ENCODE measurements at regions not wholly inside any gene's neighbourhood (a gene's known extent, or its start where the extent isn't known, plus 50 kb on each side); places are given as distances from the start of the nearest gene placed in this dataset.

GRCh38 chr4:144360146-144360793 lies 219.8 kb upstream of the GYPA start:
- H4K5ac ChIP-seq (ENCODE audit: insufficient read length, low read depth, low read length) = no peak overlapping the region
- WGBS, 2 experiments (ENCODE audit: extremely low coverage in 1 of 2, insufficient coverage in 1 of 2, insufficient read length in 1 of 2, insufficient replicate concordance in 2 of 2, low coverage in 1 of 2, low lambda C conversion rate in 2 of 2, missing lambda C conversion rate in 1 of 2) = 86% methylated on average over 3 of the region's 3 CpGs; no CpG with 5 or more reads in 1 of the 2 experiments
- POLR2A ChIA-PET (ENCODE audit: partially characterized antibody) = no interaction called here
- H3K4me1 ChIP-seq (replicated peaks in 1 of 4; ENCODE audit: control insufficient read depth in 3 of 4, insufficient read depth in 4 of 4, low read length in 3 of 4) = peaks cover 0 to 20% (median 12%) of the 10 kb centered on the region in 4 experiments; a peak in 5 of 7 replicates
- H3K18ac ChIP-seq (ENCODE audit: extremely low read depth, low read length) = no peak overlapping the region
- no peaks in the 10 kb centered on the region for H3K79me2 ChIP-seq (ENCODE audit: control insufficient read depth in 1 of 2, insufficient read depth in 2 of 2, low read length in 2 of 2)
- H3K36me3 ChIP-seq (ENCODE audit: control insufficient read depth in 2 of 4, insufficient read depth in 4 of 4, low read length in 3 of 4) = no peaks in the 10 kb centered on the region
- no peak overlapping the region for H3K23ac ChIP-seq (ENCODE audit: insufficient read length)
- no peak overlapping the region for H4K91ac ChIP-seq (replicated peaks; ENCODE audit: insufficient read length, low read length)
- no peak overlapping the region for H3K14ac ChIP-seq (ENCODE audit: insufficient read length)
- no peaks in the 10 kb centered on the region for H3K27me3 ChIP-seq (replicated peaks in 1 of 4; ENCODE audit: control insufficient read depth in 3 of 4, extremely low read depth in 1 of 4, insufficient read depth in 3 of 4, low read length in 3 of 4)
- H3K79me1 ChIP-seq (ENCODE audit: low read depth, low read length) = no peaks in the 10 kb centered on the region
- no peak overlapping the region for H3K27ac ChIP-seq (ENCODE audit: low read depth, low read length)
- H3K4ac ChIP-seq (replicated peaks; ENCODE audit: insufficient read length, low read depth, low read length) = no peak overlapping the region
- no peak overlapping the region for H4K8ac ChIP-seq (ENCODE audit: extremely low read depth, insufficient read depth, low read length)
- no peaks in the 10 kb centered on the region for H4K20me1 ChIP-seq (replicated peaks in 1 of 2; ENCODE audit: control insufficient read depth in 1 of 2, insufficient read depth in 2 of 2, low read length in 2 of 2)
- FAIRE-seq = no peak
- no peak overlapping the region for H2BK120ac ChIP-seq (replicated peaks; ENCODE audit: low read depth, low read length)
- TF ChIP-seq SIN3A (conservative IDR thresholded peaks at IDR 0.05 in 1 of 2, IDR thresholded peaks at IDR 0.05 in 1 of 2; ENCODE audit: low read depth in 1 of 2, low read length in 2 of 2) (no peak), GTF2F1 (IDR thresholded peaks at IDR 0.05; ENCODE audit: borderline replicate concordance, low read depth, low read length) (no peak), ASH2L (IDR thresholded peaks at IDR 0.05; ENCODE audit: low read length) (no peak), TBP (IDR thresholded peaks at IDR 0.05; ENCODE audit: low read depth, low read length) (no peak), TAF7 (optimal IDR thresholded peaks at IDR 0.05; ENCODE audit: borderline replicate concordance, low read depth, low read length) (no peak), SIRT6 (IDR thresholded peaks at IDR 0.05; ENCODE audit: low read length) (no peak), RNF2 (IDR thresholded peaks at IDR 0.05; ENCODE audit: borderline replicate concordance, low read depth, low read length, missing control alignments, poor library complexity, severe bottlenecking) (no peak), BRCA1 (IDR thresholded peaks at IDR 0.05; ENCODE audit: low read depth, low read length) (no peak), CHD2 (IDR thresholded peaks at IDR 0.05; ENCODE audit: low read length) (no peak), KDM5A (IDR thresholded peaks at IDR 0.05; ENCODE audit: low read length) (no peak)
- H3K23me2 ChIP-seq (ENCODE audit: low read depth, low read length) = no peaks in the 10 kb centered on the region
- H2BK15ac ChIP-seq (ENCODE audit: low read length) = no peak overlapping the region
- H2AK5ac ChIP-seq (ENCODE audit: low read depth, low read length) = no peak overlapping the region
- H2BK12ac ChIP-seq (ENCODE audit: low read depth, low read length) = no peak overlapping the region
- H3K4me2 ChIP-seq (ENCODE audit: insufficient read depth in 1 of 2, low read depth in 2 of 2, low read length in 2 of 2) = no peak overlapping the region
- no peak overlapping the region for H2BK20ac ChIP-seq (ENCODE audit: low read length)
- H2AFZ ChIP-seq (ENCODE audit: low read length) = no peak overlapping the region
- H3K9ac ChIP-seq (replicated peaks in 1 of 4; ENCODE audit: extremely low read depth in 1 of 4, low read depth in 3 of 4, low read length in 3 of 4) = no peak overlapping the region
- CTCF ChIA-PET (ENCODE audit: partially characterized antibody) = no interaction called here
- H3K9me3 ChIP-seq (ENCODE audit: insufficient read depth in 2 of 2, low read depth in 1 of 2, low read length in 1 of 2) = no peaks in the 10 kb centered on the region
- H2BK5ac ChIP-seq (ENCODE audit: low read depth, low read length) = no peak overlapping the region
- H3K4me3 ChIP-seq (ENCODE audit: extremely low read depth in 1 of 4, insufficient read depth in 2 of 4, low read depth in 3 of 4, low read length in 4 of 4) = no peak overlapping the region
- no peak for DNase-seq (ENCODE audit: low read depth in 1 of 2, low spot score in 2 of 2)
- H3K56ac ChIP-seq (replicated peaks; ENCODE audit: insufficient read length, low read depth, low read length) = no peak overlapping the region

All from H1 (cell line).